Muscle of leg (tissue), 3 donors: ENCODE measurements at regions not wholly inside any gene's neighbourhood (a gene's known extent, or its start where the extent isn't known, plus 50 kb on each side); places are given as distances from the start of the nearest gene placed in this dataset.
A peak's percentile ranks its signal among the peaks of the same experiment; 100 is the strongest.

Experiments
- DNase-seq: peaks from one replicate; pipeline ENCODE4 v3.0.0; 2013
- H3K27ac ChIP-seq: one replicate; pipeline ENCODE4 v1.5.1; 2013; ENCODE audit warnings: mild to moderate bottlenecking, low read length, control low read depth
- H3K27me3 ChIP-seq: one replicate; pipeline ENCODE4 v1.6.1; 2013; ENCODE audit warnings: low read length; ENCODE audit not compliant: control insufficient read depth, insufficient read depth
- H3K36me3 ChIP-seq: one replicate; pipeline ENCODE4 v1.6.1; 2013; ENCODE audit warnings: low read length; ENCODE audit not compliant: control insufficient read depth, insufficient read depth
- H3K4me1 ChIP-seq: one replicate; pipeline ENCODE4 v1.6.1; 2013; ENCODE audit warnings: low read length; ENCODE audit not compliant: control insufficient read depth, insufficient read depth
- H3K4me3 ChIP-seq: one replicate; pipeline ENCODE4 v1.5.1; 2013; ENCODE audit warnings: low read length, control low read depth
- H3K9me3 ChIP-seq: replicated peaks from 2 replicates; pipeline ENCODE4 v1.6.1; 2013; ENCODE audit warnings: low read depth, low read length; ENCODE audit not compliant: control insufficient read depth
- WGBS: methylation state at CpG from one replicate; pipeline ENCODE4 v1.1.5; 2013; ENCODE audit warnings: missing lambda C conversion rate; ENCODE audit not compliant: insufficient coverage; 5-methylcytosine and 5-hydroxymethylcytosine counted together

GRCh38 chr7:1320616-1321240 lies 88.1 kb downstream of the UNCX start:
- 77% methylated on average over 16 of the region's 17 CpGs for WGBS
- Histone ChIP-seq H3K27ac (no peak overlapping the region), H3K4me1 (peaks cover 34% of the 10 kb centered on the region), H3K4me3 (no peak overlapping the region), H3K27me3 (peaks cover 46% of the 10 kb centered on the region), H3K9me3 (no peaks in the 10 kb centered on the region), H3K36me3 (no peaks in the 10 kb centered on the region)
- DNase-seq: no peak

GRCh38 chr7:1321411-1322239 lies 89.0 kb downstream of the UNCX start:
- Histone ChIP-seq H3K4me3 (no peak overlapping the region), H3K4me1 (peaks cover 34% of the 10 kb centered on the region), H3K9me3 (no peaks in the 10 kb centered on the region), H3K27me3 (peaks cover 41% of the 10 kb centered on the region), H3K36me3 (no peaks in the 10 kb centered on the region), H3K27ac (no peak overlapping the region)
- WGBS: 41% methylated on average over 38 of the region's 39 CpGs
- peak; percentile 82 for DNase-seq

GRCh38 chr7:1322240-1323110 lies 89.8 kb downstream of the UNCX start:
- H3K4me1 ChIP-seq: peaks cover 34% of the 10 kb centered on the region
- peaks cover 41% of the 10 kb centered on the region for H3K27me3 ChIP-seq
- H3K9me3 ChIP-seq: no peaks in the 10 kb centered on the region
- H3K27ac ChIP-seq: no peak overlapping the region
- no peaks in the 10 kb centered on the region for H3K36me3 ChIP-seq
- peak; percentile 57 for DNase-seq
- WGBS: 27% methylated on average over 32 of the region's 35 CpGs
- no peak overlapping the region for H3K4me3 ChIP-seq

- H3K27me3 ChIP-seq: peaks cover 40% of the 10 kb centered on the region
- no peaks in the 10 kb centered on the region for H3K9me3 ChIP-seq
- DNase-seq: peak; percentile 73
- no peak overlapping the region for H3K27ac ChIP-seq
- no peak overlapping the region for H3K4me3 ChIP-seq
- 32% methylated on average over 49 of the region's 63 CpGs for WGBS
- peaks cover 34% of the 10 kb centered on the region for H3K4me1 ChIP-seq
- H3K36me3 ChIP-seq: no peaks in the 10 kb centered on the region
These were observed 90.7 kb downstream of the UNCX start for GRCh38 chr7:1323178-1324027.

GRCh38 chr7:1324028-1324900 lies 91.6 kb downstream of the UNCX start:
- Histone ChIP-seq H3K4me1 (peaks cover 34% of the 10 kb centered on the region), H3K4me3 (no peak overlapping the region), H3K27ac (no peak overlapping the region), H3K9me3 (no peaks in the 10 kb centered on the region), H3K27me3 (peaks cover 36% of the 10 kb centered on the region), H3K36me3 (no peaks in the 10 kb centered on the region)
- no peak for DNase-seq
- whole genome bisulfite sequencing: 83% methylated on average over 27 of the region's 30 CpGs

GRCh38 chr7:1325246-1325645 lies 92.6 kb downstream of the UNCX start:
- WGBS: 69% methylated on average over 14 of the region's 17 CpGs

GRCh38 chr7:1325646-1326510 lies 93.2 kb downstream of the UNCX start:
- Histone ChIP-seq H3K4me3 (no peak overlapping the region), H3K36me3 (no peaks in the 10 kb centered on the region), H3K9me3 (no peaks in the 10 kb centered on the region), H3K27me3 (peaks cover 42% of the 10 kb centered on the region), H3K4me1 (peaks cover 38% of the 10 kb centered on the region), H3K27ac (no peak overlapping the region)
- DNase-seq: no peak
- WGBS: 73% methylated on average over 23 of the region's 33 CpGs

More at GRCh38 chr7:1325246-1325645, 92.6 kb downstream of the UNCX start:
- no peak for DNase-seq
- H3K4me1 ChIP-seq: peaks cover 35% of the 10 kb centered on the region
- no peaks in the 10 kb centered on the region for H3K36me3 ChIP-seq
- H3K4me3 ChIP-seq: no peak overlapping the region
- H3K27me3 ChIP-seq: peaks cover 40% of the 10 kb centered on the region
- H3K27ac ChIP-seq: no peak overlapping the region
- no peaks in the 10 kb centered on the region for H3K9me3 ChIP-seq

- H3K27me3 ChIP-seq: peaks cover 43% of the 10 kb centered on the region
- H3K9me3 ChIP-seq: no peaks in the 10 kb centered on the region
- no peak overlapping the region for H3K27ac ChIP-seq
- no peak for DNase-seq
- H3K4me3 ChIP-seq: no peak overlapping the region
- 86% methylated on average over 4 of the region's 9 CpGs for WGBS
- no peaks in the 10 kb centered on the region for H3K36me3 ChIP-seq
- H3K4me1 ChIP-seq: peaks cover 38% of the 10 kb centered on the region
These were observed 93.8 kb downstream of the UNCX start for GRCh38 chr7:1326511-1326785.
